ENCODE measurements at regions not wholly inside any gene's neighbourhood (a gene's known extent, or its start where the extent isn't known, plus 50 kb on each side); places are given as distances from the start of the nearest gene placed in this dataset.

- Mint-ChIP-seq H3K4me3 (ENCODE audit: unreplicated experiment) (no peak overlapping the region), H3K36me3 (ENCODE audit: low read depth) (no peaks in the 10 kb centered on the region), H3K27me3 (ENCODE audit: low read depth) (peaks cover 7% of the 10 kb centered on the region), H3K4me1 (ENCODE audit: low read depth) (peaks cover 4% of the 10 kb centered on the region), H3K9me3 (ENCODE audit: low read depth) (no peaks in the 10 kb centered on the region), H3K27ac (ENCODE audit: unreplicated experiment) (no peak overlapping the region)
- no peak for DNase-seq (ENCODE audit: low spot score)
- TF ChIP-seq, protein P1, sequence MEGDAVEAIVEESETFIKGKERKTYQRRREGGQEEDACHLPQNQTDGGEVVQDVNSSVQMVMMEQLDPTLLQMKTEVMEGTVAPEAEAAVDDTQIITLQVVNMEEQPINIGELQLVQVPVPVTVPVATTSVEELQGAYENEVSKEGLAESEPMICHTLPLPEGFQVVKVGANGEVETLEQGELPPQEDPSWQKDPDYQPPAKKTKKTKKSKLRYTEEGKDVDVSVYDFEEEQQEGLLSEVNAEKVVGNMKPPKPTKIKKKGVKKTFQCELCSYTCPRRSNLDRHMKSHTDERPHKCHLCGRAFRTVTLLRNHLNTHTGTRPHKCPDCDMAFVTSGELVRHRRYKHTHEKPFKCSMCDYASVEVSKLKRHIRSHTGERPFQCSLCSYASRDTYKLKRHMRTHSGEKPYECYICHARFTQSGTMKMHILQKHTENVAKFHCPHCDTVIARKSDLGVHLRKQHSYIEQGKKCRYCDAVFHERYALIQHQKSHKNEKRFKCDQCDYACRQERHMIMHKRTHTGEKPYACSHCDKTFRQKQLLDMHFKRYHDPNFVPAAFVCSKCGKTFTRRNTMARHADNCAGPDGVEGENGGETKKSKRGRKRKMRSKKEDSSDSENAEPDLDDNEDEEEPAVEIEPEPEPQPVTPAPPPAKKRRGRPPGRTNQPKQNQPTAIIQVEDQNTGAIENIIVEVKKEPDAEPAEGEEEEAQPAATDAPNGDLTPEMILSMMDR (IDR thresholded peaks at IDR 0.05): no peak
These were observed 127.5 kb upstream of the WWC1 start for GRCh38 chr5:168163966-168164365.

- Mint-ChIP-seq H3K4me1 (ENCODE audit: low read depth) (peaks cover 4% of the 10 kb centered on the region), H3K27me3 (ENCODE audit: low read depth) (peaks cover 7% of the 10 kb centered on the region), H3K36me3 (ENCODE audit: low read depth) (no peaks in the 10 kb centered on the region), H3K9me3 (ENCODE audit: low read depth) (no peaks in the 10 kb centered on the region), H3K4me3 (ENCODE audit: unreplicated experiment) (no peak overlapping the region), H3K27ac (ENCODE audit: unreplicated experiment) (no peak overlapping the region)
- no peak for DNase-seq (ENCODE audit: low spot score)
- TF ChIP-seq, protein P1 (IDR thresholded peaks at IDR 0.05): no peak
These were observed 126.1 kb upstream of the WWC1 start for GRCh38 chr5:168165221-168165914.

DNA sequence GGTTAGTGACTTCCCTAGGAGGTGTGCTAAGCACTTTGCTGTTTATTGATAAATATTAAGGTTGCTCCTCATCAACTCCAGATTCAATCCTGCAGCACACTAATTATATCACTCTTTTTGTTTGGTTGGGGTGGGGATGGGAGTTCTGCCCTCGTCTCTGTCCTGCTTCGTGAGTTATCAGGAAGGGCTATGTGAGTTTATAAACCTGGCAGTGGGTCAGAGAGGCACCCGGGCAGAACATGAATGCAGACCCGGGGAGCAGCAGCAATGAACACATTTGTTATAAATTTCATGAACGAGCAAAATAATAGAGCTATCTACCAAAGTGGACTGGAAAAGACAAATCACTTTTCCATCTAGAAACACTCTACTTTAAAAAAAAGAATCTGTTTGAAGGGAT is 125.5 kb upstream of the WWC1 start:
- Mint-ChIP-seq H3K9me3 (ENCODE audit: low read depth) (no peaks in the 10 kb centered on the region), H3K4me3 (ENCODE audit: unreplicated experiment) (no peak overlapping the region), H3K4me1 (ENCODE audit: low read depth) (peaks cover 4% of the 10 kb centered on the region), H3K27ac (ENCODE audit: unreplicated experiment) (no peak overlapping the region), H3K27me3 (ENCODE audit: low read depth) (peaks cover 9% of the 10 kb centered on the region), H3K36me3 (ENCODE audit: low read depth) (no peaks in the 10 kb centered on the region)
- DNase-seq (ENCODE audit: low spot score): no peak
- TF ChIP-seq, protein P1 (IDR thresholded peaks at IDR 0.05): no peak

DNA sequence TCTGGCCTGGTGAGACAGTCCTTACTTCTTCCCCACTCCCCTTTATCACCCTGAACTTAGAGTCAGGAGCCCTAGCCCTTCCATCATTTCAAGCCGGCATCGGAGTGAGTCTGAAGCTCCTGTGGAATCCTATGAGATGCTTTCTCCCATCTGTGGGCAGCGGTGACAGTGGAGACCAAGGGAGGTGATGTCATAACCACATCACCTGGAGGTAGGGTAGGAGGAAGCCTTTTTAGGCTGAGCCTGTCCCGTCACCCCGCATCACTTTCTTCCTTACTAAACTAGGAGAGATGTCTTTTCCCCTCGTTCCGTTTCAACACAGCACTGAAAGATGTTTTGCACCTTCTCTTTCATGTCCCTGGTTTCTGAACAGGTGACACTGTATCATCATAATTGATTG is 124.1 kb upstream of the WWC1 start:
- Mint-ChIP-seq H3K4me1 (ENCODE audit: low read depth) (peaks cover 4% of the 10 kb centered on the region), H3K4me3 (ENCODE audit: unreplicated experiment) (no peak overlapping the region), H3K27ac (ENCODE audit: unreplicated experiment) (no peak overlapping the region), H3K36me3 (ENCODE audit: low read depth) (no peaks in the 10 kb centered on the region), H3K27me3 (ENCODE audit: low read depth) (peaks cover 8% of the 10 kb centered on the region), H3K9me3 (ENCODE audit: low read depth) (no peaks in the 10 kb centered on the region)
- TF ChIP-seq, protein P1 (IDR thresholded peaks at IDR 0.05): no peak
- DNase-seq (ENCODE audit: low spot score): no peak

- Mint-ChIP-seq H3K9me3 (ENCODE audit: low read depth) (no peaks in the 10 kb centered on the region), H3K36me3 (ENCODE audit: low read depth) (no peaks in the 10 kb centered on the region), H3K4me1 (ENCODE audit: low read depth) (peaks cover 6% of the 10 kb centered on the region), H3K27ac (ENCODE audit: unreplicated experiment) (no peak overlapping the region), H3K27me3 (ENCODE audit: low read depth) (peaks cover 8% of the 10 kb centered on the region), H3K4me3 (ENCODE audit: unreplicated experiment) (no peak overlapping the region)
- TF ChIP-seq, protein P1 (IDR thresholded peaks at IDR 0.05): no peak
- DNase-seq (ENCODE audit: low spot score): no peak
These were observed 122.3 kb upstream of the WWC1 start for GRCh38 chr5:168168978-168169698.
